Hematopoietic multipotent progenitor cell (in vitro differentiated cells): ENCODE measurements at regions not wholly inside any gene's neighbourhood (a gene's known extent, or its start where the extent isn't known, plus 50 kb on each side); places are given as distances from the start of the nearest gene placed in this dataset. TPM values are rescaled to one million over a fixed set of nuclear protein-coding genes. Genes with fewer than 3 reads are reported as not detected.

Experiments
- DNase-seq, 3 donors: peaks; one replicate each; pipeline ENCODE4 v3.0.0-alpha.2; 2011 to 2015; ENCODE audit warnings: low read depth in 2 of 3, low spot score in 2 of 3
- small RNA-seq: library from RNA; depleted of rRNA; stranded (forward); fragments of <200 nt; gene quantifications from one replicate; pipeline ENCODE3, GENCODE V24; 2012

DNA sequence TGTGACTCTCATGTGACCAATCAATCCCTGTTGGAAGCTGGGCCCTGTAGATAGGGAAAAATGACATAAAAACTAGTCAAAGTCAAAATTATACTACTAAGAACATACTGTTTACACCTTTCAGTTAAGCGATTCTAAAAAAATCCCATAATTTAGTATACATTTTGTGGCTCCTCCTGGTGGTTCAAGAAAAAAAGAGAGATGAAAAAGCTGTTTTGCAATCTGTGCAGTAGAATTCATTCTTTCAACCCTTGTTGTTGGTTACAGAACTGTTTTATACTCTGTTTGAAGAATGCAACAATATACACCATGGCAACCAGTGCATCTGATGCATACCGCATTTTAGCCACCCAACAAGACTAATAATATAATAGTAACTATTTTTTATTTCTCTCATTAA lies 66.8 kb upstream of the ANK2 start:
- DNase-seq: no peak

DNA sequence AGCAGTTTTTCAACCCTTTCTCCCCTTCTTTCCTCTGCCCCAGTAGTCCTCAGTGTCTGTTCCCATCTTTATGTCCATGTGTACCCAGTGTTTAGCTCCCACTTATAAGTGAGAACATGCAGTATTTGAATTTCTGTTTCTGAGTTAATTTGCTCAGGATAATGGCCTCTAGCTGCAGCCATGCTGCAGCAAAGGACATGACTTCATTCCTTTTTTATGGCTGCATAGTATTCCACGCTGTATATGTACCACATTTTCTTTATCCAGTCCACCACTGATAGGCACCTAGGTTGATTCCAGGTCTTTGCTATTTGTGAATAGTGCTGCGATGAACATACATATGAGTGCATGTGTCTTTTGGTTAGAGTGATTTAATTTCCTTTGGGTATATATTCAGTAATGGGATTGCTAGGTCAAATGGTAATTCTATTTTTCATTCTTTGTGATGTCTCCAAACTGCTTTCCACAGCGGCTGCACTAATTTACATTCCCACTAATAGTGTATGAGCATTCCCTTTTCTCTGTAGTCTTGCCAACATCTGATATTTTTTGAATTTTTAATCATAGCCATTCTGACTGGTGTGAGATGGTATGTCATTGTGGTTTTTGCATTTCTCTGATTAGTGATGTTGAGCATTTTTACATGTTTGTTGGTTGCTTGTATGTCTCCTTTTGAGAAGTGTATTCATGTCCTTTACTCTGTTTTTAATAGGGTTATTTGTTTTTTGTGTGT lies 54.6 kb upstream of the ANK2 start:
- DNase-seq: no peak

Small RNAs in the stretch of these regions (small RNA-seq; reads per million reads assigned to genes)
- gene AC017007.1: not detected
- not detected for gene RF00019
